GM12878 (cell line): ENCODE measurements at regions not wholly inside any gene's neighbourhood (a gene's known extent, or its start where the extent isn't known, plus 50 kb on each side); places are given as distances from the start of the nearest gene placed in this dataset.

Experiments used
- ATF7 ChIP-seq: fragments of 450-650 bp; IDR thresholded peaks from 2 replicates; pipeline ENCODE4 v1.6.1; 2016; ENCODE audit warnings: low read depth, mild to moderate bottlenecking
- CREM ChIP-seq: IDR thresholded peaks from 2 replicates; pipeline ENCODE4 v1.6.1; 2014; ENCODE audit warnings: antibody characterized with exemption, low read depth
- JUNB ChIP-seq: IDR thresholded peaks from 2 replicates; pipeline ENCODE4 v1.6.1; 2016; ENCODE audit warnings: antibody characterized with exemption, mild to moderate bottlenecking
- JUND ChIP-seq: IDR thresholded peaks from 2 replicates; pipeline ENCODE4 v1.6.1; 2012; ENCODE audit warnings: low read depth, mild to moderate bottlenecking, low read length, improper control_type of control experiment, moderate library complexity
- KAT2A ChIP-seq: conservative IDR thresholded peaks from 2 replicates; pipeline ENCODE4 v1.6.1; 2011; ENCODE audit warnings: low read depth, low read length; ENCODE audit not compliant: control insufficient read depth
- LARP7 ChIP-seq: fragments of 450-650 bp; IDR thresholded peaks from 2 replicates; pipeline ENCODE4 v1.6.1; 2017; ENCODE audit warnings: mild to moderate bottlenecking
- SIN3A ChIP-seq: IDR thresholded peaks from 2 replicates; pipeline ENCODE4 v1.6.1; 2012; ENCODE audit warnings: low read depth, low read length, improper control_type of control experiment
- SPI1 ChIP-seq: IDR thresholded peaks from 2 replicates; pipeline ENCODE4 v1.6.1; 2011; ENCODE audit warnings: low read depth, mild to moderate bottlenecking, low read length, moderate library complexity, borderline replicate concordance; ENCODE audit not compliant: insufficient read depth
- ZNF274 ChIP-seq: IDR thresholded peaks from one replicate; pipeline ENCODE4 v1.8.0; 2011; ENCODE audit not compliant: insufficient read length, insufficient read depth
- TF ChIP-seq, protein P1 (sequence below): fragments of 450-650 bp; IDR thresholded peaks from 2 replicates; pipeline ENCODE4 v1.6.1; 2016; ENCODE audit warnings: mild to moderate bottlenecking
- TF ChIP-seq, protein P2 (sequence below): fragments of 450-650 bp; IDR thresholded peaks from 2 replicates; pipeline ENCODE4 v1.6.1; 2017; ENCODE audit warnings: low read depth, mild to moderate bottlenecking, moderate library complexity
- TF ChIP-seq, protein P3 (sequence below), 3 experiments: IDR thresholded peaks in 2 of 3; conservative IDR thresholded peaks in 1 of 3; 2 replicates each; pipeline ENCODE4 v1.5.1; 2011; ENCODE audit warnings: low read depth in 3 of 3, low read length in 3 of 3, mild to moderate bottlenecking in 3 of 3, control low read depth in 2 of 3, moderate library complexity in 2 of 3, inconsistent platforms in 1 of 3, mixed read lengths in 1 of 3; ENCODE audit not compliant: control insufficient read depth in 2 of 3, insufficient read depth in 1 of 3; ENCODE audit errors: extremely low read depth in 1 of 3
- TF ChIP-seq, protein P4 (sequence below): IDR thresholded peaks from 2 replicates; pipeline ENCODE4 v1.6.1; 2012; ENCODE audit warnings: low read length, inconsistent platforms

DNA sequence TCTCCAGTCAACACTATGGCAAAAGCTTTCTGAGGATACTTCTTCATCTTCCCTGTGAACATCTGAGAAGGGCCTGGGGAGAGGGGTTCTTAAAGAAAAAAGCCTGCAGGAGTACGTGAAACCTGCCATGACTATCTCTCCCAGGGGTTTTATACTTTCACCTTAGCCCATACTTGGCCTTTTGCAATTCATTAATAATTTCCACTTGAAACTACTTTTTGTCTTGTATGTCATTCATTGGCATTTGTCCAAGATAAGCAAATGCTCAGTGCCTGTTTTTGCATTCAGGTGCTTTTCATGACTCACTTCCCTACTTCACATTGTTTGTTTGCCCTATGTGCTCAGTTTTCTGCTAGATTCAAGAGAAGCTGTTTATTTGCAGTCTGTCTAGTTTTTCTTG, 580.3 kb upstream of the GJE1 start (continued):
- TF ChIP-seq KAT2A (no peak), SIN3A (no peak), JUND (peak; percentile 42; the same call in 1 of the 2 replicates), ZNF274 (no peak), SPI1 (peak; percentile 65; the same call in 1 of the 2 replicates), JUNB (peak; percentile 52; the same call in 1 of the 2 replicates), ATF7 (peak; percentile 88), LARP7 (no peak), CREM (0 out of 2 replicates have a peak, but pooled peaks have one; percentile 28)
- TF ChIP-seq, protein P1, sequence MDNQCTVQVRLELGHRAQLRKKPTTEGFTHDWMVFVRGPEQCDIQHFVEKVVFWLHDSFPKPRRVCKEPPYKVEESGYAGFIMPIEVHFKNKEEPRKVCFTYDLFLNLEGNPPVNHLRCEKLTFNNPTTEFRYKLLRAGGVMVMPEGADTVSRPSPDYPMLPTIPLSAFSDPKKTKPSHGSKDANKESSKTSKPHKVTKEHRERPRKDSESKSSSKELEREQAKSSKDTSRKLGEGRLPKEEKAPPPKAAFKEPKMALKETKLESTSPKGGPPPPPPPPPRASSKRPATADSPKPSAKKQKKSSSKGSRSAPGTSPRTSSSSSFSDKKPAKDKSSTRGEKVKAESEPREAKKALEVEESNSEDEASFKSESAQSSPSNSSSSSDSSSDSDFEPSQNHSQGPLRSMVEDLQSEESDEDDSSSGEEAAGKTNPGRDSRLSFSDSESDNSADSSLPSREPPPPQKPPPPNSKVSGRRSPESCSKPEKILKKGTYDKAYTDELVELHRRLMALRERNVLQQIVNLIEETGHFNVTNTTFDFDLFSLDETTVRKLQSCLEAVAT, result no peak
- TF ChIP-seq, protein P2, sequence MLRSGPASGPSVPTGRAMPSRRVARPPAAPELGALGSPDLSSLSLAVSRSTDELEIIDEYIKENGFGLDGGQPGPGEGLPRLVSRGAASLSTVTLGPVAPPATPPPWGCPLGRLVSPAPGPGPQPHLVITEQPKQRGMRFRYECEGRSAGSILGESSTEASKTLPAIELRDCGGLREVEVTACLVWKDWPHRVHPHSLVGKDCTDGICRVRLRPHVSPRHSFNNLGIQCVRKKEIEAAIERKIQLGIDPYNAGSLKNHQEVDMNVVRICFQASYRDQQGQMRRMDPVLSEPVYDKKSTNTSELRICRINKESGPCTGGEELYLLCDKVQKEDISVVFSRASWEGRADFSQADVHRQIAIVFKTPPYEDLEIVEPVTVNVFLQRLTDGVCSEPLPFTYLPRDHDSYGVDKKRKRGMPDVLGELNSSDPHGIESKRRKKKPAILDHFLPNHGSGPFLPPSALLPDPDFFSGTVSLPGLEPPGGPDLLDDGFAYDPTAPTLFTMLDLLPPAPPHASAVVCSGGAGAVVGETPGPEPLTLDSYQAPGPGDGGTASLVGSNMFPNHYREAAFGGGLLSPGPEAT, result peak; percentile 45; the same call in 1 of the 2 replicates
- TF ChIP-seq, protein P3, sequence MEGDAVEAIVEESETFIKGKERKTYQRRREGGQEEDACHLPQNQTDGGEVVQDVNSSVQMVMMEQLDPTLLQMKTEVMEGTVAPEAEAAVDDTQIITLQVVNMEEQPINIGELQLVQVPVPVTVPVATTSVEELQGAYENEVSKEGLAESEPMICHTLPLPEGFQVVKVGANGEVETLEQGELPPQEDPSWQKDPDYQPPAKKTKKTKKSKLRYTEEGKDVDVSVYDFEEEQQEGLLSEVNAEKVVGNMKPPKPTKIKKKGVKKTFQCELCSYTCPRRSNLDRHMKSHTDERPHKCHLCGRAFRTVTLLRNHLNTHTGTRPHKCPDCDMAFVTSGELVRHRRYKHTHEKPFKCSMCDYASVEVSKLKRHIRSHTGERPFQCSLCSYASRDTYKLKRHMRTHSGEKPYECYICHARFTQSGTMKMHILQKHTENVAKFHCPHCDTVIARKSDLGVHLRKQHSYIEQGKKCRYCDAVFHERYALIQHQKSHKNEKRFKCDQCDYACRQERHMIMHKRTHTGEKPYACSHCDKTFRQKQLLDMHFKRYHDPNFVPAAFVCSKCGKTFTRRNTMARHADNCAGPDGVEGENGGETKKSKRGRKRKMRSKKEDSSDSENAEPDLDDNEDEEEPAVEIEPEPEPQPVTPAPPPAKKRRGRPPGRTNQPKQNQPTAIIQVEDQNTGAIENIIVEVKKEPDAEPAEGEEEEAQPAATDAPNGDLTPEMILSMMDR (IDR thresholded peaks at IDR 0.05 in 2 of 3, conservative IDR thresholded peaks at IDR 0.05 in 1 of 3; ENCODE audit: control insufficient read depth in 2 of 3, extremely low read depth in 1 of 3, insufficient read depth in 1 of 3, low read depth in 3 of 3, low read length in 3 of 3), result no peak
- TF ChIP-seq, protein P4, sequence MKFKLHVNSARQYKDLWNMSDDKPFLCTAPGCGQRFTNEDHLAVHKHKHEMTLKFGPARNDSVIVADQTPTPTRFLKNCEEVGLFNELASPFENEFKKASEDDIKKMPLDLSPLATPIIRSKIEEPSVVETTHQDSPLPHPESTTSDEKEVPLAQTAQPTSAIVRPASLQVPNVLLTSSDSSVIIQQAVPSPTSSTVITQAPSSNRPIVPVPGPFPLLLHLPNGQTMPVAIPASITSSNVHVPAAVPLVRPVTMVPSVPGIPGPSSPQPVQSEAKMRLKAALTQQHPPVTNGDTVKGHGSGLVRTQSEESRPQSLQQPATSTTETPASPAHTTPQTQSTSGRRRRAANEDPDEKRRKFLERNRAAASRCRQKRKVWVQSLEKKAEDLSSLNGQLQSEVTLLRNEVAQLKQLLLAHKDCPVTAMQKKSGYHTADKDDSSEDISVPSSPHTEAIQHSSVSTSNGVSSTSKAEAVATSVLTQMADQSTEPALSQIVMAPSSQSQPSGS, result 0 out of 2 replicates have a peak, but pooled peaks have one; percentile 45
